SW 1271 (cell line): ENCODE measurements at regions not wholly inside any gene's neighbourhood (a gene's known extent, or its start where the extent isn't known, plus 50 kb on each side); places are given as distances from the start of the nearest gene placed in this dataset.
"Not testable (repeated sequence)": the region's sequence is repeated elsewhere in the genome, so short reads cannot be mapped to it uniquely, and the experiment has no call there.

Experiments
- DNase-seq, 2 experiments: peaks; one replicate each; lab custom pipeline; 2025; lab: John Stamatoyannopoulos, UW

- DNase-seq, result no peak
Measured at GRCh38 chr12:116361414-116362223, 84.1 kb upstream of the MED13L start.

GRCh38 chr12:116365114-116365513, 87.6 kb upstream of the MED13L start:
- no peak for DNase-seq

- DNase-seq, result no peak
Measured at GRCh38 chr12:116365606-116366455, 88.3 kb upstream of the MED13L start.

GRCh38 chr12:116366456-116366776, 88.9 kb upstream of the MED13L start:
- DNase-seq, result no peak

GRCh38 chr12:116366824-116367223, 89.3 kb upstream of the MED13L start:
- no peak for DNase-seq

- DNase-seq, result no peak
Measured at GRCh38 chr12:116368196-116369194, 91.0 kb upstream of the MED13L start.

- DNase-seq, result no peak
Measured at GRCh38 chr12:116370004-116370404, 92.5 kb upstream of the MED13L start.

GRCh38 chr12:116370886-116371580, 93.5 kb upstream of the MED13L start:
- DNase-seq, result no peak

GRCh38 chr12:116372815-116373214, 95.3 kb upstream of the MED13L start:
- DNase-seq, result no peak

- no peak for DNase-seq
Measured at GRCh38 chr12:116373572-116374206, 96.2 kb upstream of the MED13L start.

GRCh38 chr12:116374207-116374606, 96.7 kb upstream of the MED13L start:
- DNase-seq, result no peak

- DNase-seq, result no peak
Measured at GRCh38 chr12:116375278-116375842, 97.9 kb upstream of the MED13L start.

- DNase-seq, result peak in 1 of 2 experiments; percentile 17
Measured at GRCh38 chr12:116376354-116377193, 99.1 kb upstream of the MED13L start.

GRCh38 chr12:116377194-116377571, 99.7 kb upstream of the MED13L start:
- DNase-seq, result not testable (repeated sequence)

- DNase-seq, result no peak
Measured at GRCh38 chr12:116378002-116378401, 100.5 kb upstream of the MED13L start.

- no peak for DNase-seq
Measured at GRCh38 chr12:116380108-116380507, 102.6 kb upstream of the MED13L start.

- DNase-seq, result not testable (repeated sequence)
Measured at GRCh38 chr12:116380740-116381139, 103.2 kb upstream of the MED13L start.

GRCh38 chr12:116381240-116381743, 103.8 kb upstream of the MED13L start:
- no peak for DNase-seq
